HG03432 (cell line): ENCODE measurements at regions not wholly inside any gene's neighbourhood (a gene's known extent, or its start where the extent isn't known, plus 50 kb on each side); places are given as distances from the start of the nearest gene placed in this dataset.

Experiments
- ATAC-seq: cut with Tn5 transposase; IDR thresholded peaks from one replicate; pipeline ENCODE4 v1.9.1; 2021; ENCODE audit warnings: mild to moderate bottlenecking, moderate library complexity; ENCODE audit not compliant: unreplicated experiment

- ATAC-seq: no peak
Observed at GRCh38 chr11:128198216-128198772, 389.1 kb downstream of the ETS1 start.

- no peak for ATAC-seq
Observed at GRCh38 chr11:128196235-128196634, 391.1 kb downstream of the ETS1 start.

GRCh38 chr11:128195756-128196155 is 391.6 kb downstream of the ETS1 start:
- no peak for ATAC-seq

GRCh38 chr11:128195057-128195751 is 392.2 kb downstream of the ETS1 start:
- ATAC-seq: no peak

GRCh38 chr11:128194216-128194615 is 393.1 kb downstream of the ETS1 start:
- ATAC-seq: no peak

GRCh38 chr11:128193615-128194014 is 393.7 kb downstream of the ETS1 start:
- ATAC-seq: no peak

GRCh38 chr11:128190312-128190711 is 397.0 kb downstream of the ETS1 start:
- ATAC-seq: no peak

GRCh38 chr11:128189823-128190222 is 397.5 kb downstream of the ETS1 start:
- ATAC-seq: no peak

GRCh38 chr11:128188346-128189004 is 398.9 kb downstream of the ETS1 start:
- no peak for ATAC-seq

GRCh38 chr11:128187835-128188234 is 399.5 kb downstream of the ETS1 start:
- ATAC-seq: no peak

- ATAC-seq: no peak
Observed at GRCh38 chr11:128187377-128187776, 400.0 kb downstream of the ETS1 start.

GRCh38 chr11:128184981-128185380 is 402.4 kb downstream of the ETS1 start:
- no peak for ATAC-seq

GRCh38 chr11:128182844-128183243 is 404.5 kb downstream of the ETS1 start:
- no peak for ATAC-seq

GRCh38 chr11:128181984-128182383 is 405.4 kb downstream of the ETS1 start:
- no peak for ATAC-seq

- no peak for ATAC-seq
Observed at GRCh38 chr11:128181088-128181480, 406.3 kb downstream of the ETS1 start.

- no peak for ATAC-seq
Observed at GRCh38 chr11:128180441-128181087, 406.8 kb downstream of the ETS1 start.

GRCh38 chr11:128179512-128179911 is 407.8 kb downstream of the ETS1 start:
- ATAC-seq: no peak

- ATAC-seq: no peak
Observed at GRCh38 chr11:128179039-128179438, 408.3 kb downstream of the ETS1 start.

- no peak for ATAC-seq
Observed at GRCh38 chr11:128174465-128175291, 412.7 kb downstream of the ETS1 start.

GRCh38 chr11:128172046-128172878 is 415.1 kb downstream of the ETS1 start:
- peak; percentile 62 for ATAC-seq
